ENCODE measurements at regions not wholly inside any gene's neighbourhood (a gene's known extent, or its start where the extent isn't known, plus 50 kb on each side); places are given as distances from the start of the nearest gene placed in this dataset.

DNA sequence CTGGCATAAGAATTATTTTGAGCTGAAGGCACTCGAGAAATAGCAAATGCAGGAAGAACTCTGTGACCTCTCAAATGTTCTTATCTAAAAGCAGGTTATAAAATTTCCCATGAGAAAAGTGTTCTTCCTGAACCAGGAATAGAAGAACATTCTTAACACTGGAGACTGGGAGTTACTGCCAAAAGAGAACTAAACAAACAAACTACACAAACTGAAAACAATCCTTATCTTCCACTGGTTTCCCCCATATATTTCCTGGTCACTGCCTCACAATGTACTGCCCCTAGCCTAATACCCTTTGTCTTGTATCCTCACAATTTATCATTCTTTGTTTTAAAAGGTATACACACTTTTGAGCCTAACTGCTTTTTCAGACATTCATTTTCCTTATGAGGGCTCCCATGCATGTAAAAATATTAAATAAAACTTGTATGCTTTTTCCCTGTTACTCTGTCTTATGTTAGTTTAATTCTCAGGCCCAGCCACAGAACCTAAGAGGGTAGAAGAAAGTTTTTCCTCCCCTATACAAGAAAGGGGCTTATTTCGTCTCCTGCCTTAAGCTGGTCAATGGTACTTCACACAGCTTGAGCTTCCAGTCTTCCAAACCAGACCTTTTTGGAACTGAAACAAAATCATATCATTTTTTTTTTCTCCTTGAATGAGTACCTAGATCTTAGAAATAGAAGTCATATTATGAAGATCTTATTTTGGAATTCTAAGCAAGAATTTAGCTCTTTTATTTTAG is 110.6 kb downstream of the MSTN start:
- Histone ChIP-seq H3K4me3 (ENCODE audit: low read length) (no peak overlapping the region), H3K9ac (ENCODE audit: low read depth, low read length) (no peak overlapping the region), H3K4me2 (ENCODE audit: low read length) (no peak overlapping the region), H3K4me1 (ENCODE audit: control insufficient read depth, insufficient read depth, low read length) (no peaks in the 10 kb centered on the region), H3K9me3 (replicated peaks; ENCODE audit: low read length) (no peaks in the 10 kb centered on the region), H3K36me3 (ENCODE audit: insufficient read depth, low read length) (no peaks in the 10 kb centered on the region), H3K27me3 (ENCODE audit: control insufficient read depth, insufficient read depth, low read length) (no peaks in the 10 kb centered on the region)

DNA sequence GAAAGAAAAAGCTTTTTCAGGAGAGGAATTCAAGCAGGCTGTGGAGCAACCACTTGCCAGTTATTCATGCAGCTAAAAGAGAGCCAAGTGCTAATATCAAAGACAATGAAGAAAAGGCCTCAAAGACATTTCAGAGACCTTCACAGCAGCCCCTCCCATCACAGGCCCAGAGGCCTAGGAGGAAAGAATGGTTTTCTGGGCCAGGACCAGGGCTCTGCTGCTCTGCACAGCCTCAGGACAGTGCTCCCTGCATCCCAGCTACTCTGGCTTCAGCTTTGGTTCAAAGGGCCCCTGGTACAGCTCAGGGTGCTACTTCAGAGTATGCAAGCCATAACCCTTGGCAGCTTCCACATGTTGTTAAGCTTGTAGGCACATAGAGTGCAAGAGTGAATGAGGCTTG is 119.5 kb downstream of the MSTN start:
- H3K9me3 ChIP-seq (replicated peaks; ENCODE audit: low read length), result peaks cover 16% of the 10 kb centered on the region
- H3K27me3 ChIP-seq (ENCODE audit: control insufficient read depth, insufficient read depth, low read length), result no peaks in the 10 kb centered on the region
- H3K4me3 ChIP-seq (ENCODE audit: low read length), result no peak overlapping the region
- H3K4me2 ChIP-seq (ENCODE audit: low read length), result no peak overlapping the region
- no peak overlapping the region for H3K9ac ChIP-seq (ENCODE audit: low read depth, low read length)
- H3K36me3 ChIP-seq (ENCODE audit: insufficient read depth, low read length), result no peaks in the 10 kb centered on the region
- no peaks in the 10 kb centered on the region for H3K4me1 ChIP-seq (ENCODE audit: control insufficient read depth, insufficient read depth, low read length)

DNA sequence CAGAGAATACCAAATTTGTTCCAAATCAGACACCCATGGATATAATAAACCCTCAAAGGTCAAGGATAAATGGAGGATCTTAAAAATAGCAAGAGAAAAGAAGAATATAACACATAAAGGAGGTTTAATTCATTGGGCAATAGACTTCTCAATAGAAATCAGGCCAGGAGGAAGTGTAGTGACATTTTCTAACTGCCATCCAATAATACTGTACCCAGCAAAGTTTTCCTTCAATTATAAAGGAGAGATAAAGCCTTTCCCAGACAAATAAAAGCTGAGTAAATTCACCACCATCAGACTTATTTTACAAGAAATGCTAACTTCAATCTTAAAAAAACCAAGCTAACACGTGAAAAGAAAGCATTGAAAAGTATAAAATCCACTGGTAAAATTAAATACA is 121.6 kb downstream of the MSTN start:
- Histone ChIP-seq H3K27me3 (ENCODE audit: control insufficient read depth, insufficient read depth, low read length) (no peaks in the 10 kb centered on the region), H3K4me1 (ENCODE audit: control insufficient read depth, insufficient read depth, low read length) (no peaks in the 10 kb centered on the region), H3K9me3 (replicated peaks; ENCODE audit: low read length) (peaks cover 16% of the 10 kb centered on the region), H3K4me2 (ENCODE audit: low read length) (no peak overlapping the region), H3K4me3 (ENCODE audit: low read length) (no peak overlapping the region), H3K36me3 (ENCODE audit: insufficient read depth, low read length) (no peaks in the 10 kb centered on the region), H3K9ac (ENCODE audit: low read depth, low read length) (no peak overlapping the region)

DNA sequence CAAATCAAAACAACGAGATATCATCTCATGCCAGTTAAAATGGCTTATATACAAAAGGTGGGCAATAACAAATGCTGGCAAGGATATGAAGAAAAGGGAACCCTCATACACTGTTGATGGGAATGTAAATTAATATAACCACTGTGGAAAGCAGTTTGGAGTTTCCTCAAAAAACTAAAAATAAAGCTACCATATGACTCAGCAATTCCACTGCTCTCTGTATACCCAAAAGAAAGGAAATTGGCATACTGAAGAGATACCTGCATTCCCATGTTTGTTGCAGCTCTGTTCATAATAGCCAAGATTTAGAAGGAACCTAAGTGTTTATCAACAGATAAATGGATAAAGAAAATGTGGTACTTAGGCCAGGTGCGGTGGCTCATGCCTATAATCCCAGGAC is 124.8 kb downstream of the MSTN start:
- peaks cover 27% of the 10 kb centered on the region for H3K4me1 ChIP-seq (ENCODE audit: control insufficient read depth, insufficient read depth, low read length)
- H3K4me2 ChIP-seq (ENCODE audit: low read length), result no peak overlapping the region
- peaks cover 12% of the 10 kb centered on the region for H3K9me3 ChIP-seq (replicated peaks; ENCODE audit: low read length)
- no peaks in the 10 kb centered on the region for H3K27me3 ChIP-seq (ENCODE audit: control insufficient read depth, insufficient read depth, low read length)
- no peak overlapping the region for H3K4me3 ChIP-seq (ENCODE audit: low read length)
- no peaks in the 10 kb centered on the region for H3K36me3 ChIP-seq (ENCODE audit: insufficient read depth, low read length)
- H3K9ac ChIP-seq (ENCODE audit: low read depth, low read length), result no peak overlapping the region

DNA sequence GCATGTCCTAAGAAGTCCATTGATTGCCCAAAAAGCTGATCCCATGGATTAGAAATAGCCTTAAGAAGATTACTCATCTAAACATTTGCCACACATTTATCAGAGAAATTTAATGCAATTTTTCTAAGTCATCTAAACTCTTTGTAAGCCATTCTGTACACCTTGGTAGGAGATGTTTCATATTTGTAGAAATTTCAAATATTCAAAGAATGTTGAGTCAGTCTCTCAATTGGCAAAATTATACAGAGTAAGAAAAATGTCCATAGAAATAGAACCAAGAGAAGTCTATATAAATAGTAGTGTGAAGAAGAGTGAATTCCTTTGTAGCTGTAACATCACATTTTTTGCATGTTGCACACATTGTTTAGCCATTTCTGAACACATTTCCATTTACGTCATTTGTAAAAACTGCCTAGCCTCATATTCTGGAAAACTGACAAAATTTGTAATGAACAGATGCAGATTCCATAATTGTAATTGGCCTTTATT is 128.6 kb downstream of the MSTN start:
- peak overlapping the region; percentile 73 for H3K9ac ChIP-seq (ENCODE audit: low read depth, low read length)
- no peaks in the 10 kb centered on the region for H3K27me3 ChIP-seq (ENCODE audit: control insufficient read depth, insufficient read depth, low read length)
- H3K4me1 ChIP-seq (ENCODE audit: control insufficient read depth, insufficient read depth, low read length), result peaks cover 30% of the 10 kb centered on the region
- no peak overlapping the region for H3K4me3 ChIP-seq (ENCODE audit: low read length)
- H3K36me3 ChIP-seq (ENCODE audit: insufficient read depth, low read length), result no peaks in the 10 kb centered on the region
- no peaks in the 10 kb centered on the region for H3K9me3 ChIP-seq (replicated peaks; ENCODE audit: low read length)
- peak overlapping the region; percentile 56 for H3K4me2 ChIP-seq (ENCODE audit: low read length)

DNA sequence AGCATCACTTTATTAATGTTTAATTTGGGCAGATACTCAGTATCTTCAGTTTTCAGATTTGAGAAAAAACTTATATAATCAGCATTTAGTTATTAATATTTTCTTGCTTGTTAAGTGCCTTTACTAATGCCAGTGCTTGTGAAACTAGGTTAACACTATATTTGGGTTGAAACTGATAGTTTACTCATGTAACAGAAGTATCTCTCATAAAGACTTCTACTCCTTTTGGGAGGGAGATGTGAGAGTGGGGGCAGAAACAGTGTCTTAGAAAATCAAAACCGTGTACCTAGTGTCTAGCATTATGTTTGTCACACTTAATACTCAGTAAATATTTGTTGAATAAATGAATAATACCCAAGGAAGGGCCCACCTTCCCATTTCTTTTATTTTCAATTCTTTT is 129.5 kb downstream of the MSTN start:
- peak overlapping the region; percentile 73 for H3K9ac ChIP-seq (ENCODE audit: low read depth, low read length)
- no peak overlapping the region for H3K4me2 ChIP-seq (ENCODE audit: low read length)
- H3K9me3 ChIP-seq (replicated peaks; ENCODE audit: low read length), result no peaks in the 10 kb centered on the region
- no peak overlapping the region for H3K4me3 ChIP-seq (ENCODE audit: low read length)
- H3K4me1 ChIP-seq (ENCODE audit: control insufficient read depth, insufficient read depth, low read length), result peaks cover 30% of the 10 kb centered on the region
- H3K36me3 ChIP-seq (ENCODE audit: insufficient read depth, low read length), result no peaks in the 10 kb centered on the region
- H3K27me3 ChIP-seq (ENCODE audit: control insufficient read depth, insufficient read depth, low read length), result no peaks in the 10 kb centered on the region

DNA sequence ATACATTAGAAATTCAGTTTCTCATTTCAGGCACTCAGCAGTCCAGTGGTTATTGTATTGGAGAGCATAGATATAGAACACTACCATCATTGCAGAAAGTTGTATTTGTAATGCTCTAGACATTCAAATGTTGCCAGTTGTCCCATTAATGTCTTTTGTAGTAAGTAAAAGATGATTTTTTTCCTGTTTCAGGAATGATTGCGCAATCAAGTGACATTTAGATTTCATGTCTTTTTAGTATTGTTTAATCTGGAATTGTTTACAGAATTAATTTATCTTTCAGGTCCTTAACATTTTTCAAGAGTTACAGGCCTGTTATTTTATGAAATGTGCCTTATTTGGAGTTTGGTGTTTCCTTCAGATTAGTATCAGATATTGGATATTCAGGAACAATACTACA is 134.7 kb downstream of the MSTN start:
- Histone ChIP-seq H3K9ac (ENCODE audit: low read depth, low read length) (no peak overlapping the region), H3K27me3 (ENCODE audit: control insufficient read depth, insufficient read depth, low read length) (no peaks in the 10 kb centered on the region), H3K4me2 (ENCODE audit: low read length) (no peak overlapping the region), H3K4me3 (ENCODE audit: low read length) (no peak overlapping the region), H3K36me3 (ENCODE audit: insufficient read depth, low read length) (no peaks in the 10 kb centered on the region), H3K9me3 (replicated peaks; ENCODE audit: low read length) (no peaks in the 10 kb centered on the region), H3K4me1 (ENCODE audit: control insufficient read depth, insufficient read depth, low read length) (peaks cover 10% of the 10 kb centered on the region)

All from skeletal muscle satellite cell (primary cell).